ENCODE measurements at regions not wholly inside any gene's neighbourhood (a gene's known extent, or its start where the extent isn't known, plus 50 kb on each side); places are given as distances from the start of the nearest gene placed in this dataset.
"Not testable (repeated sequence)": the region's sequence is repeated elsewhere in the genome, so short reads cannot be mapped to it uniquely, and the experiment has no call there.

- not testable (repeated sequence) for H3K36me3 ChIP-seq; H3K9ac ChIP-seq; H2AFZ ChIP-seq (replicated peaks); H3K4me1 Mint-ChIP-seq; H3K4me1 ChIP-seq; H4K20me1 ChIP-seq (ENCODE audit: low read depth); H3K27me3 ChIP-seq; DNase-seq (ENCODE audit: low spot score); H3K27ac Mint-ChIP-seq; H3F3A ChIP-seq (ENCODE audit: low read depth); H3K27ac ChIP-seq; H3K9me3 ChIP-seq (ENCODE audit: low read depth); H3K4me3 ChIP-seq; H3K79me2 ChIP-seq (ENCODE audit: low read depth); H3K4me2 ChIP-seq; H3K9me3 Mint-ChIP-seq; H3K4me3 Mint-ChIP-seq; H3K27me3 Mint-ChIP-seq (ENCODE audit: insufficient read depth, low read depth); H3K36me3 Mint-ChIP-seq
Observed at GRCh38 chr3:75840160-75840559, 54.8 kb upstream of the ZNF717 start.

GRCh38 chr3:75850301-75851008 is 65.1 kb upstream of the ZNF717 start:
- peak overlapping the region; percentile 76 for H2AFZ ChIP-seq (replicated peaks)
- H3K4me2 ChIP-seq; H3K4me1 ChIP-seq; H3K4me3 Mint-ChIP-seq; H3K27ac Mint-ChIP-seq; H3K36me3 Mint-ChIP-seq; H3K79me2 ChIP-seq (ENCODE audit: low read depth); H3K4me1 Mint-ChIP-seq; H4K20me1 ChIP-seq (ENCODE audit: low read depth); H3K9me3 ChIP-seq (ENCODE audit: low read depth); H3K27me3 ChIP-seq; H3F3A ChIP-seq (ENCODE audit: low read depth); H3K36me3 ChIP-seq; DNase-seq (ENCODE audit: low spot score); H3K9me3 Mint-ChIP-seq; H3K9ac ChIP-seq; H3K27me3 Mint-ChIP-seq (ENCODE audit: insufficient read depth, low read depth); H3K4me3 ChIP-seq; H3K27ac ChIP-seq: not testable (repeated sequence)

GRCh38 chr3:75863130-75863529 is 77.8 kb upstream of the ZNF717 start:
- Histone ChIP-seq H3K27ac (no peak overlapping the region), H3K9me3 (ENCODE audit: low read depth) (no peaks in the 10 kb centered on the region), H3K36me3 (no peaks in the 10 kb centered on the region), H3K27me3 (no peaks in the 10 kb centered on the region), H3F3A (ENCODE audit: low read depth) (no peaks in the 10 kb centered on the region), H3K4me3 (no peak overlapping the region), H2AFZ (replicated peaks) (peak overlapping the region; percentile 89), H3K79me2 (ENCODE audit: low read depth) (no peaks in the 10 kb centered on the region), H3K4me1 (no peaks in the 10 kb centered on the region), H4K20me1 (ENCODE audit: low read depth) (no peaks in the 10 kb centered on the region), H3K4me2 (no peak overlapping the region), H3K9ac (no peak overlapping the region)
- no peak for TF ChIP-seq CTCF (IDR thresholded peaks at IDR 0.05)
- no peak for TF ChIP-seq EZH2phosphoT487 (IDR thresholded peaks at IDR 0.05)
- no peak for TF ChIP-seq EZH2 (IDR thresholded peaks at IDR 0.05)
- Mint-ChIP-seq H3K27ac (no peak overlapping the region), H3K4me3 (no peak overlapping the region), H3K9me3 (no peaks in the 10 kb centered on the region), H3K27me3 (ENCODE audit: insufficient read depth, low read depth) (no peaks in the 10 kb centered on the region), H3K36me3 (no peaks in the 10 kb centered on the region), H3K4me1 (no peaks in the 10 kb centered on the region)
- DNase-seq (ENCODE audit: low spot score) = no peak

- no peaks in the 10 kb centered on the region for H3K36me3 Mint-ChIP-seq
Observed at GRCh38 chr3:75863878-75864277, 78.5 kb upstream of the ZNF717 start.

GRCh38 chr3:75883719-75884118 is 98.4 kb upstream of the ZNF717 start:
- not testable (repeated sequence) for H3F3A ChIP-seq (ENCODE audit: low read depth); H3K4me3 Mint-ChIP-seq; H3K27me3 Mint-ChIP-seq (ENCODE audit: insufficient read depth, low read depth); H3K4me3 ChIP-seq; DNase-seq (ENCODE audit: low spot score); H3K4me1 ChIP-seq; H2AFZ ChIP-seq (replicated peaks); H3K9ac ChIP-seq; H3K79me2 ChIP-seq (ENCODE audit: low read depth); H3K9me3 Mint-ChIP-seq; H3K4me2 ChIP-seq; H3K27me3 ChIP-seq; H3K4me1 Mint-ChIP-seq; H3K9me3 ChIP-seq (ENCODE audit: low read depth); H3K36me3 Mint-ChIP-seq; H3K27ac Mint-ChIP-seq; H4K20me1 ChIP-seq (ENCODE audit: low read depth); H3K27ac ChIP-seq; H3K36me3 ChIP-seq

More at GRCh38 chr3:75863878-75864277, 78.5 kb upstream of the ZNF717 start:
- Histone ChIP-seq H2AFZ (replicated peaks) (no peak overlapping the region), H3K79me2 (ENCODE audit: low read depth) (no peaks in the 10 kb centered on the region), H3K9ac (no peak overlapping the region), H3K4me1 (no peaks in the 10 kb centered on the region), H3K36me3 (no peaks in the 10 kb centered on the region), H4K20me1 (ENCODE audit: low read depth) (no peaks in the 10 kb centered on the region), H3K9me3 (ENCODE audit: low read depth) (no peaks in the 10 kb centered on the region), H3K27me3 (no peaks in the 10 kb centered on the region), H3K27ac (no peak overlapping the region), H3K4me3 (no peak overlapping the region), H3F3A (ENCODE audit: low read depth) (no peaks in the 10 kb centered on the region), H3K4me2 (no peak overlapping the region)
- H3K27me3 Mint-ChIP-seq (ENCODE audit: insufficient read depth, low read depth) = no peaks in the 10 kb centered on the region
- H3K27ac Mint-ChIP-seq = no peak overlapping the region
- no peaks in the 10 kb centered on the region for H3K9me3 Mint-ChIP-seq
- no peaks in the 10 kb centered on the region for H3K4me1 Mint-ChIP-seq
- TF ChIP-seq CTCF (IDR thresholded peaks at IDR 0.05) (no peak), EZH2phosphoT487 (IDR thresholded peaks at IDR 0.05) (no peak), EZH2 (IDR thresholded peaks at IDR 0.05) (no peak)
- DNase-seq (ENCODE audit: low spot score) = no peak
- H3K4me3 Mint-ChIP-seq = no peak overlapping the region
